ENCODE measurements at regions not wholly inside any gene's neighbourhood (a gene's known extent, or its start where the extent isn't known, plus 50 kb on each side); places are given as distances from the start of the nearest gene placed in this dataset.

DNA sequence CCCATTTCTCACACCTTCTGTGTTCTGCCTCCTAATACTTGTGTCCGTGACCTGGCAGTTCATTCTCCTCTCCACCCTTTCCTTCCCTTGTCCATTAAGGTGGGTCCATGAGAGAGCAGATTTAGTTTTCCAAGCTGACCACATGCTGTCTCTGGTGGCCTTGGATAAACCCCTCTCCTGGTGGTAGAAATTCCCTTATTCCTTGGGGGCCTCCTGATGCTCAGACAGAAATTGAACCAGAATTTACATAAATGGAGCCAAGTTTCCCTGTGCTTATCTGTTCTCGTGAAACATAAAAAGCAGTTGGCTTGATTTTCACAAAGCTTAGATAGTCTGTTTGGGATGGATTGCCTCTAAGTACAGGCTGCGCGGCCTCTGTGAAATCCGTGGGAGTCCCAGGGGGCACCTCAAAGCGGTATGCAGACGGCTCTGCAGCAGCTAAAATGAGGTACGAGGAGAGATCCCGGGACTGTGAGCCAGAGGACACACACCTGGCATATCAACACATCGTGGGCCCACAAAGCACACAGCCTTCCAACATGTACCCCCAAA, 101.0 kb upstream of the NMNAT3 start:
- no peak for DNase-seq

DNA sequence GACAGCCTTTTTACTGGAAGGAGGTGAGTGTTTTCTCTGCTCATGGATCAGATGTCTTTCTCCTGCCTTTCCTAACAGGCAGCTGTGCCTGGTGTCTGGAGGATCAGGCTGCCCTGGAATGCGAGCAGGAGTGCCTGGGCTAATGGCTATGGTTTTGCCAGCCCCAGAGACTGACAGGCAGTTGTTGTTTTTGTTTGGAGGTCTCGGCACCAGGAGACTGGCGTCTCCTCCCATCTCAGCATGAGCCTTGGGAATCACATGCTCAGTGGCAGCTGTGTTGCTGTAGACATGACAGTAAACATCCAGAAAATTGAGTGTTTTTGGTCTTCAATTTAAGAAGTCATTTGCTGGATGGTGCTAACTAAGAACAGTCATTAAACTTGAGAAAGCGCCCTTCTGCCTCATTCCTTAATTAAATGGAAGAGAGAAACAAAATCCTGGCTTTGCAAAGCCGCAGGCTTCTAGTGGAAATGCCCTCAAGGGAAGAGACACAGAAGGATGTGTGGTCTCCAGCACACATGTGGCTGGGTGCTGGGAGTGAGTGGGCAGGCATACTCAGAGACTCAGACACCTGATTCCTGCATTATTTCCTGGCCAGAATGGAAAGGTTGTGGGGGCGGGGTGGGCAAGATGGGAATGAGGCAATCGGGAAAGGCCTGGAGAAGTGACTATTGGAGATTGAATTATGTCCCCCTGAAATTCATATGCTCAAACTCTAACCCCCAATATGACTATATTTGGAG, 97.0 kb upstream of the NMNAT3 start:
- peak; percentile 53 for DNase-seq

DNA sequence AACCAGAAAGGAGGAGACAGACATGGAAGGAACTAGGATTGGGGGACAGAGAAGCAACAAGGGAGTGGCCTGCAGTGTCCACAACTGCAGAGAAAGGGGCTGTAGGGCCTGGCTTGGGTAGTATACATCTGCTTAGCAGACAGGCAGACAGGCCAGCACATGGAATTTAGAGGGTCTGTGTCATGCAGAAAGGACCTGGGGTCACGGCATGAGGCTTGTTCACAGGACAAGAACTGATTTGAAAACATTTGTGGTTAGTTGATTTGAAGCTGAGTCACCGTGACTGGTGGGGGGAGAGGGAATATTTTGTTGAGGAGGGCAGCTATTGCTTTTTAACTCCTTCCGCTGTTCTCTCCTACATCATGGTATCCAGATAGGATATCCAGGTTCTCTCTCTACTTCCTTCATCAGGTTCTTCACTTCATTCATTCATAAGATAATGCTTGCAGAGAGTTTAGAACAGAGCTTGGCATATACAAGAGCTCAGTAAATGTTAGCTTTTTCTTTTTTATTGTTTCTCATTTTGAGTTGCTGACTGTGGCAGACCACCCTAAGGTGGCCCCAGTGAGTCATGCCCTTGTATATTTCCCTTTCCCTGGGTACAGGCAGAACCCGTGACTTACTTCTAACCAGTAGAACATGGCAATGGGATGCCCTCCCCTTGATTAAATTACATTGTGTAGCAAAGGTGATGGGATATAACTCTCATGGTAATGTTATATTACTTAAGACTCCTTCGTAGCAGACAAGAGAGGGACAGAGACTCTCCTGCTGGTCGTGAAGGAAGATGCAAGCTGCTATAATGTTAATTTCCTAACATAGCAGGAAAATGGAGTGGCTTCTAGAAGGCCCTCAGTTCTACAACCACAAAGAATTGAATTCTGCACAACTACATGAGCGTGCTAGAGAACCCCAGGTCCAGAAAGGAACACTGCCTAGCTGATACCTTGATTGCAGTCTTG, 95.0 kb upstream of the NMNAT3 start:
- DNase-seq: no peak

DNA sequence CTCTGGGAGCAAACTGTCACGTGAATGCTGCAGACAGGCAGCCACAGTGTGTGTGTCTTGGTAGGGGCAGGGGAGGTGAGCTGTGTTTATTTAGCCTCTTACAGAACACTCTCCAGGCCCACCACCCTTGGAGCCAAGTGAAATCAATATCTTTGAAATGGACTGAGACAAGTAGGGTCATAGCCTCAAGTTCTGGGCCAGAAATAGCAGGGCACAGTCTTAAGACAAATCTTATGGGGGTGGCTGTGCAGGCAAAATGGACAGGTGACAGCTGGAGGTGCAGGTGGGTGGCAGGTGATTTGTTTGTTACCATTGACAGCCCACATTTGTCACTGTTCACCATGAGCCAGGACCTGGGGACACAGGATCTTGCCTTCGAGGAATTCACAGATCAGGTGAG, 93.6 kb upstream of the NMNAT3 start:
- no peak for DNase-seq

DNA sequence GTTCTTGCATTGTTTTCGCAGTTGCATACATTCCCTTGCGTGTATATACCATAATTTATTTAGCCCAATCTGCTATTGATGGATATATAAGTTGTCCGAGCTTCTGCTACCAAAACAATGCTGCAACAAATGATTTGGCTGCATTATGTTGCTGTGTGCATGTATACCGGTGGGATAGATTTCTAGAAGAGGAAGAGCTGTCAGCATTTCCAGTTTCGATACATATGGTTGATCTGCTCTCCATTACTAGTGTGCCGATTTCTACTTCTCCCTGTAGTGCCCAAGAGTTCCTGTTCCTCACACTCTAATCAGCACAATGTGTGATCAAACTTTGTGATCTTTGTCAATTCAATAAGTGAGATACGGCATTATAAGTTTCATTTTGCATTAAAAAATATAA, 92.8 kb upstream of the NMNAT3 start:
- DNase-seq: no peak

DNA sequence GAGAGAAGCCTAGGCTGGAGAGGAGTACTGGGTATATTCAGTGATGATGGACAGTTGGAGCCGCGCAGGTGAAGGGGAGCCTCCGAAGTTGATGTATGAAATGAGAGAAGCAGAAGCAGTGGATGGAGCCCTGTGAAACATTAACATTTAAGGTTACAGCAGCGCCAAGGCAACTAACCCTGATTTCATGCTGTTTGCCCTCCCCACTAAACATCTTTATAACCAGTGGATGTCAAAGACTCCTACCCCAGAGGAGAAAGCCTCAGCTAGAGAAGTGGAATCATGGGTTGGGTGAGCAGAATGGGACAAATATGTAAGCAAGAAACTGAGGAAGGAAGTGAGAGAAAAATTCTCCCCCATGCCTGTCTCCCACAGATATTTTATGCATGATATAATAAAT, 92.0 kb upstream of the NMNAT3 start:
- DNase-seq: no peak

DNA sequence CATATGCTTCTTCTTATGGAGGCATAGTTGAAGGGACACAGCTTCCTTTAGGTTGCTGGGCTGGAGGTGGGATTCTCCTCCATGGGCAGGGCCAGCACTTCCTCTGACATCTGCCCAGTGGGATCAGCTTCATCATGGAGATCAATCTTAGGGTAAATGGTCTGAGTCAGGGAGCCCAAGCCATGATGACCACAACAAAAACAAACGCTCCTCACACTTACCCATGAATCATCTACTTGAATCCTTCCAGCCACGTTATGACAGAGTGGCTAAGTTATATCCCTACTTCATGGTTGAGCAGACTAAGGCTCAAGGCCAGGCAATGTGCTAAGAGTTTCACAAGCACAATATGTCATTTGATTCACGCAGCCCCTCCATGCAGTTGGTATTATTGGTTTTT, 87.2 kb upstream of the NMNAT3 start:
- DNase-seq: no peak

DNA sequence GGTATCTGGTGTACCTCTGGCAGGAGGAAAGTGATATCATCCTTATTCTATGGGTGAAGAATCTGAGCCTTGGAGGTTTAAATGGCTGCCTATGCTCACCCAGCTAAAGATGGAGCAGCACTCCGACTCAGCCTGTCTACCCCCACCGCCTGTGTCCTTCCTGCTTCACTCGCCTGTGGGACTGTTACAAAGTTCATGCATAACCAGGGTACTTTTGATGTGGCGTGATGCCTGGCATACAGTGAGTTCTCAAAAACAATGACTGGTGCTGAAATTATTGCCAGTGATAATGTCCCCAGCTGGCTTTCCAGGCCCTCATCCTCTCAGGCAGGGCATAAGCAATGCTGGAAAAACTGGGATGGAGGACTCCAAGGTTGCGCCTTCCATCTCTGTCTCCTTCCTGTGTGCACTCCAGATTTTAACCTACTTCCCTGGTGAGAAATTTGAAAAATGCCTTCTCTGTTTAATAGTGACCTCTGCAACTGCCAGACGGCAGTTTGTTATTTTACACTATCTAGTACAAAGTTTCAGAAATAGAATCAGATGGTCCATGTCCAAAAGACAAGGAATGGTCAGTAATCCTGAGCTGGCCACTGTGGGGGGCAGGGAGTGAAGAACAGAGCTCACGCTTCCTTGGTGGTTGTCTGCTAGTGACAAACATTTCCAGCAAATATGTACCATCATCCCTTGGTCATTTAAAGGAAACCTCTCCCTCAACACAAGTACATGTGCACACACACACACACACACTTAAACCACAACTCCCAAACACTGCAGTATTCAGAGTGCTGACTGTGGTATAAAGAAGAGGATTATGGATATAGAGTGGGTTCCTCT, 86.5 kb upstream of the NMNAT3 start:
- no peak for DNase-seq

DNA sequence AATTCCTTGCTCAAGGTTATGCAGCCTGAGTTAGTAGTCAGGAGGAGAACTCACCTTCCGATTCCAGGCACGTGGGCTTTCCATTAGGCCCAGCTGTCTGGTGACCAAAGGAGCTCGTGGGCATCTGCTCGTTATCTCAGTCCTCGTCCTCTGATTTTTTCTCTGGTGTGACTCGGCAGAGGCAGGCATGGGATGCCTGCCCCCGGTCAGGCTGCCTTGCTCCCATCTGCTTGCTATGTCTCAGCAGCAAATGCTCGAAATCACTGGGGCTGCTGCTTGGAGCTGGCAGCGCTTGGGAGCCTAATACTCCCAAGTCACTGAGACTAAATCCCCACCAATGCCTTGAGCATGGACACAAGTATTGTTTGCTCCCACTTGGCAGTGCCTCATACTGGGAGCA, 84.5 kb upstream of the NMNAT3 start:
- no peak for DNase-seq

DNA sequence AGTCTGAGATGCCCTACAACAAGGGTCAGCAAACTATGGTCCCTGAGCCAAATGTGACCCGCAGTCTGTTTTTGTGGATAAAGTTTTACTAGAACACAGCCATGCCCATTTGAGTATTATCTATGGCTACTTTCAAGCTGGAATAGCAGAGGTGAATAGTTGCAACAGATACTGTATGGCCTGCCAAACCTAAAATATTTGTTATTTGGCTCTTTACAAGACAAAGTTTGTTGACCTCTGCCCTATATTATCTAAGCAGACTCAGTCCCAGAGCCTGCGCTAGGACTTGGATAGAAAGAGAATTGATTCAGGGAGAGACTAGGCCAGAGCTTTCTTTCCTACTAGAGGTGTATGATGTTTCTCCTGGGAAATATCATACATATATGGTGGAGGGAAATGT, 81.7 kb upstream of the NMNAT3 start:
- DNase-seq: no peak

DNA sequence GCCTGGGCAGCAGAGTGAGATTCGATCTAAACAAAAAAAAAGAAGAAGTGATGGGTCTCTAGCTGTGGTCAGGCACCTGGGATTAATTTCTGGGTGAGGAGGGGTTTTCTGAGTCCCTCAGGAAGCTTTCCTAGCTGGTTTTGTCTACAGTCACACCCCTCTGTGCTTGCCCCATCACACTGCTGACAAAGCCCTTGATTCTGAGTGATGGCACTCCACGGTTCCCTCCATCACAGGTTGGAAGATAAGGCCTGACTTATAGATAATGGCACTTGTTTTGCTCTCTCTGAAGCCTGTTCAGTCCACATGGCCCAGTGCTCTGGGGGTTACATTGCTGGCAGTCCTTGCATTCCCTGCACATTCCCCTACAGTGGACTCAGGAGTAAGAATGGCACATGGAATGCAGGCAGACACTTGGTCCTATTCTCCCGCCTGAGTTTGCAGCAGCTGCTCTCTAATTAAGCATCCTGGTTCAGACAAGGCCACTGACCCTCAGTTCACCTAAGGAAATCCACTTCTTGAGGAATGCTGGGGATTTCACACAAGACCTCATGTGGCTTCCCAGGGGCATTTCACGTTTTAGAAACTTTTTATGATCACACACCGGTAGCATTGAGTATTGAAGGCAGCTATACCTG, 81.0 kb upstream of the NMNAT3 start:
- no peak for DNase-seq

DNA sequence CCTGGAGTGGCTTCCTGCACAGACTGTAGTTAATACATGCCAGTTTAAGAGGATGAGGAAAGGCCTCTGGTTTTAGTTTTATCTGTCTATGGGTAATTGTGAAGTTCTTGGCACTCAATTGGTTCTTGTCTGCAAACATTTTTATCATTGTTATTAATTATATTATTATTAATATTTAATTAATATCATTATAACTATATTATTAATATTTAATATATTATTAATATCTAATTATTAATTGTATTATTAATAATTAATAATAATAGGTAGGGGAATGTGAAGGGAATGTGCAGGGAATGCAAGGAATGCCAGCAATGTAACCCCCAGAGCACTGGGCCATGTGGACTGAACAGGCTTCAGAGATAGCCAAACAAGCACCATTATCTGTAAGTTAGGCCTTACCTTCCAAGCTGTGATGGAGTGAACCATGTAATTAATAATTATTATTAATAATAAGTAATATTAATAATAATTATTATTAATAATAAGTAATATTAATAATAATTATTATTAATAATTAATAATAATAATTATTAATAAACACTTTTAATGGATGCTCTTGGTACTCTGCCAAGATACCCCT, 79.8 kb upstream of the NMNAT3 start:
- DNase-seq: no peak

DNA sequence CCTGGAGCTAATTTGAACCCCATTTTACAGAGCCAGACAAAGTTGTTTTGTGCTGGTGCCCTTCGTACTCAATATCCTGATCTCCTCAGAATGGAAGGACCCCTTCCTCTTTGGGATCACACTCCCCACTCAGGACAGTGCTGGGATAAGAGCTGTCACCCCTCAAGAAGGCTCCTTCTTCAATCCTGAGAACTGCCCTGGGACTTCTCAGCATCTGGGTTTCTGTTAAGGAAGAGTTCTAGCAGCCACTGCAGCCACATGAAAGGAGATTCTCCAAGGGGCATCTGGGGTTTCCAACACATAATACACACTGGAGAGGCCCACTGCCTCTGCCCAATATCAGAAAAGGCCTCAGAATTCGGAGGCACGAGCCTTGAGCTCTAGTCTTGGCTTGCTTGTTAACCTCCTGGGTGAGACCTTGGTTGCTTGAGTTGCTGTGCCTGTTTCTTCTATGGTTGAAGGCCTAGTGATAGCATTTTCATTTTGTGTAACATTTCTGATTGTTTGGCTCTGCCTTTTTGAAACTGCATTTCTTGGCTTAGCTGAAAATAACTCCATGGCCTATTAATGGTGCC, 78.8 kb upstream of the NMNAT3 start:
- DNase-seq: no peak

DNA sequence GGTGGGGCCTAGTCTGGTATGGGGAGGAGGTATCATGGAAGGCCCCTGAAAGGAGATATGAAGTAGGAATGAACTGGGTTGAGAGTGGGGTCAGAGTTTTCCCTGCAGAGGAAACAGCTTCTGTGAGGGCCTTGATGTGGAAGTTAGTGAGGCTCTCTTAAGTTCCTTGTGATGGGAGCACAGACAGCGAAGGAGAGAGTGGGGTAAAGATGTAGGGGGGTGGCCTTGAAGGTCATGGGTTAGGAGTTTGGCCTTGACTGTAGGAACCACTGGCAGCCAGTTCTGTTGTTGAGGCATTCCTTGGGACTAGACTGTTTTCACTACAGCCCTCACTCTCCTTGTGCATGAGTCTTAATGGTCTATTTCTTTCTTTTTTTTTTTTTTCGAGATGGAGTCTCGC, 77.8 kb upstream of the NMNAT3 start:
- no peak for DNase-seq

DNA sequence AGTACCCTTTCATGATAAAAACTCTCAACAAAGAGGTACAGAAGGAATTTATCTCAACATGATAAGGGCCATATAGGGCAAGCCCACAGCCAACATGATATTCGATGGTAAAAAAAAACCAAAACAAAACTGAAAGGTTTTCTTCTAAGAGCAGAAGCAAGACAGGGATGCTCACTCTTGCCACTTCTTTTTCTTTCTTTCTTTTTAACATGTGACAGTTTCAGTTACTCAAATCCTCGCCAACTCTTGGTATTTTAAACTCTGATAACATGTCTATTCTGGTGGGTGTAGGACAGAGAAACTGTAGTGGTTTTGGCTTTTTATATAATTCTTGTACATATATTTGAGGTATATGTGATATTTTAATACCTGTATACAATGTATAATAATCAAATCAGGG, 74.0 kb upstream of the NMNAT3 start:
- DNase-seq: no peak

DNA sequence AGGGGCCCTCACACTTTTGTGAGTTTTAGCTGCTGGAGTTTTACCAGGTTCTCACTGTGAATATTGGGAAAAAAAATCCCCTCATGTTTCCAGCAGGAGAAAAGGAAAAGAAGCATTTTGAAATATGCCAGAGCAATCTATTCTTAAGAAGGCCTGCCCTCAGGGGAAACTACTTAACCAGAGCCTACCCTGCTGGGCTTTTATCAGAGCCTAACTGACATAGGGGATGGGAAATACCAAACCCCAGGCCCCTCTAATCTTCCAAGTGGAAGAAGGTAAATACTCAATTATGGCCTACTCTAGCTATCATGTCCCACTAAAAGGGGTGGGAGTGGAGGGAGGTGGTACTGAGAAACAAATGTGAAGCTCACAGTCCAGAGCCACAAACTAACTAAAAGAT, 68.7 kb upstream of the NMNAT3 start:
- no peak for DNase-seq

DNA sequence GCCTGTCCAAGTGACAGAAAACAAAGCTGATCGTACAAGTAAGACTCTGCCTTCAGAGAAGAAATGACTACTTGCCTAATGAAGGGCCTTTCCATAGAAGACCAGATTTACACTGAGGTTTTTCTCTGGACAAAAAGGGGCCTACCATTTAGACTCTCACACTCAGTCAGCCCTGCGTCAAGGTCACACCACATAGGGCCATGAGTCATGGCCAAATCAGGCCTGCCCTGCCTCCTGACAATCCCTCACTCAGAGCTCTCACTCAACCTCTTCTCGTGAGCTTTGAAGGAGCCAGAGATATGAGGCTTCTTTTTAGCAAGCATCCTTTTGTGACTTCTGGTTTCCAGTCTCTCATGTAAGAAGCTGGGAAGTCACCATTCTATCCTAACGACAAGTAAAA, 68.1 kb upstream of the NMNAT3 start:
- DNase-seq: no peak

DNA sequence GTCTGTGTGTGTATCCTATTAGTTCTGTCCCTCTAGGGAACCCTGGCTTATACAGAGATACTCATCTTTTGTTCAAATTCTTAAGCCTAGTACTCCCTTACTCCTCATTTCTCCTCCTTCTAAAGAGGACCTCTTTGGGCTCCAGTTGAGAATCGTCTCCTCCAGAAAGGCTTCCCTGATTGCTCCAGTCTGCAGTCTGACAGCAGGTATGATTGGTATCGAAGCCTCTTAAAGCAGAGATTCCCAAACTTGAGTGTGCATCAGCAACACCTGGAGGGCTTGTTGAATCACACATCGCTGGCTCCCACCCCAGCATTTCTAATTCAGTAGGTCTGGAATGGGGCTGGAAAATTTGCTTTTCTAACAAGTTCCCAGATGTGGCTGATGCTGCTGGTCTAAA, 60.9 kb upstream of the NMNAT3 start:
- DNase-seq: no peak

DNA sequence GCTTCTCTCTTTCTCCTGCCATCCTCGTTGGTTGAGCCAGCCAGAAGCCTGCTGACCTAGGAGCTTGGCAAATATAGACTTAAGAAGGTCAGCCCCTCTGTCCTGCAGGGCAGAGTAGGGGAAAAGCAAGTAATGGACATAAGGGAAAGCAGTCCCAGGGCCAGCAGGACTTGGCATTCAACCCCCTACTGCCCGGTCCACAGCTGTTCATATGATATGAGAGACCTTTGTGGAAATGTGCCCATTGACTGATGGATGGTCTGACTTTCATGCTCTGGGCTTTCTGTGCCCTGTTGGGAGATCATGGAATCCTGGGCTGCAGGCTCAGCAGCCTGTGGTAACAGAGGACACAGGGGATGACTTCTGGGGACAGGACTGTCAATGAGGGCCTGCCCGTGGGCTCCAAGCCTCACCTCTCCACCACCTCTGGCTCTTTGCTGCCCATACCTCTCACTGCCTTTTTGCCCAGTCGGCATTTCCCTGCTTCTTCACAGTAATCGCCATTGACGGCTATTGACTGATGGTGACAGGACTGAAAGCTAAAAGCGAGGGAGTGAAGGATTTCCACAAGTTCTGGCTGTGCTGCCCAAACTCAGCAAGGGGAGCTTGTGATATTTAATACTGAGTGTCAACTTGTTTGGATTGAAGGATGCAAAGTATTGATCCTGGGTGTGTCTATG, 60.0 kb upstream of the NMNAT3 start:
- no peak for DNase-seq

DNA sequence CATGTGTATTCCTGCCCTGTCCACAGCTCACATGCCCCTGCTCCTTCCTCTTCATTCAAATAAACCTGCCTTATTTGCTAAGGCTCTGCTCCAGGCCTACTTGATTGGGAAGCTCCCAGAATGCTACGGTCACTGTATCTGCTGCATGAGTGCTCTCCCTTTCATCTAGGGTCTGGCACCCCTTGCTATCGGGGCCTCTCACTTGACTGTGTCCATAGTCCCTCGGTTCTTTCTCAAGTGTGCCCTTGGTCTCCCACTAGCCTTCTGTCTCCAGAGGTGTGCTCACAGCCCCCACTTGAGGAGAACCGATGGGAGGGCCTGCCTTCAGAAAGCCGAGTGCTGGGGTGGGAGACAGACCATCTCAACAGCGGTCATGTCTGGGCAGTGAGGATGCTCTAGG, 57.4 kb upstream of the NMNAT3 start:
- no peak for DNase-seq

DNA sequence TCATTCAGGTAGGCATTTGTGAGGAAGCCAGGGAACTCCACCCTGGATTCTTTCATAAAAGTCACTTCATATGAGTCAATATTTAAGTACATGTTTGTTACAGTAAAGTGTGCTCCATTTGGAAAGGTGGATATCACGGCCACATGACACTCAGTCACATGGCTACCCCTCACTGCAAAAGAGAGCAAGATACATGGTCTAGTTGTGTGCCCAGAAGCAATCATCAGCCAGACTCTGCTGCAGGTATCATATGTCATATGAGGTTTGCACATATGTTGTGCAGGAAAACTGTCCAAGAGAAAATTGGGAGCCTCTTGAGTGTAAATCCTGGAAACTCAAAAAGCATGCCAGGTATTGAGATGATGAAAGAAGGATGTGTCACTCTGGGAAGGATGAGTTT, 55.0 kb upstream of the NMNAT3 start:
- DNase-seq: no peak
